ENCODE measurements at regions not wholly inside any gene's neighbourhood (a gene's known extent, or its start where the extent isn't known, plus 50 kb on each side); places are given as distances from the start of the nearest gene placed in this dataset.

DNA sequence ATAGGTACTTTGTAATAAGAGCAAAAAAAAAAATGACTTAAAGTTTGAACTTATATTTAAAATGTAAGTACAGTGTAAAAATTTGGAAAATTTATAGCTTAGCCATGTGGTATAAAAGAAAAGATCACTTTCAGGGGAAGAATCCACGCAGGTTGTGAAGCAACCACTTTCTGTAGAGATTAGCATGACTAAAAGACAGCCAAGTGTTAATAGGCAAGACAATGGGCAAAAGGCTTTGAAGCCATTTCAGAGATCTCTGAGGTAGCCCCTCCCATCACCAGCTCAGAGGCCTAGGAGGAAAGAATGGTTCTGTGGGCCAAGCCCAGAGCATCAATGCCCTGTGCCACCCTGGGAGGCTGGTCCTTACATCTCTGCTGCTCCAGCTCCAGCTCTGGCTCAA, 346.3 kb upstream of the CHD1 start:
- TF ChIP-seq, protein P1, sequence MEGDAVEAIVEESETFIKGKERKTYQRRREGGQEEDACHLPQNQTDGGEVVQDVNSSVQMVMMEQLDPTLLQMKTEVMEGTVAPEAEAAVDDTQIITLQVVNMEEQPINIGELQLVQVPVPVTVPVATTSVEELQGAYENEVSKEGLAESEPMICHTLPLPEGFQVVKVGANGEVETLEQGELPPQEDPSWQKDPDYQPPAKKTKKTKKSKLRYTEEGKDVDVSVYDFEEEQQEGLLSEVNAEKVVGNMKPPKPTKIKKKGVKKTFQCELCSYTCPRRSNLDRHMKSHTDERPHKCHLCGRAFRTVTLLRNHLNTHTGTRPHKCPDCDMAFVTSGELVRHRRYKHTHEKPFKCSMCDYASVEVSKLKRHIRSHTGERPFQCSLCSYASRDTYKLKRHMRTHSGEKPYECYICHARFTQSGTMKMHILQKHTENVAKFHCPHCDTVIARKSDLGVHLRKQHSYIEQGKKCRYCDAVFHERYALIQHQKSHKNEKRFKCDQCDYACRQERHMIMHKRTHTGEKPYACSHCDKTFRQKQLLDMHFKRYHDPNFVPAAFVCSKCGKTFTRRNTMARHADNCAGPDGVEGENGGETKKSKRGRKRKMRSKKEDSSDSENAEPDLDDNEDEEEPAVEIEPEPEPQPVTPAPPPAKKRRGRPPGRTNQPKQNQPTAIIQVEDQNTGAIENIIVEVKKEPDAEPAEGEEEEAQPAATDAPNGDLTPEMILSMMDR (IDR thresholded peaks at IDR 0.05) = no peak
- TF ChIP-seq POLR2AphosphoS5 (IDR thresholded peaks at IDR 0.05) = no peak
- no peak for TF ChIP-seq POLR2A (IDR thresholded peaks at IDR 0.05)
